ENCODE measurements at regions not wholly inside any gene's neighbourhood (a gene's known extent, or its start where the extent isn't known, plus 50 kb on each side); places are given as distances from the start of the nearest gene placed in this dataset.

GRCh38 chr14:65251213-65251612, 148.9 kb upstream of the MAX start:
- no peak overlapping the region for H3K27ac Mint-ChIP-seq

GRCh38 chr14:65252482-65253255, 150.4 kb upstream of the MAX start:
- Mint-ChIP-seq H3K36me3 (no peaks in the 10 kb centered on the region), H3K4me3 (no peak overlapping the region), H3K27ac (no peak overlapping the region), H3K4me1 (peaks cover 23% of the 10 kb centered on the region), H3K27me3 (no peaks in the 10 kb centered on the region), H3K9me3 (peaks cover 3% of the 10 kb centered on the region)
- POLR2A ChIA-PET: no interaction called here
- DNase-seq (no peak), ATAC-seq (ENCODE audit: low read depth) (no peak)

More at GRCh38 chr14:65251213-65251612, 148.9 kb upstream of the MAX start:
- ATAC-seq (ENCODE audit: low read depth) (no peak), DNase-seq (no peak)
- Mint-ChIP-seq H3K4me1 (peaks cover 22% of the 10 kb centered on the region), H3K4me3 (no peak overlapping the region), H3K36me3 (no peaks in the 10 kb centered on the region), H3K9me3 (peaks cover 3% of the 10 kb centered on the region), H3K27me3 (no peaks in the 10 kb centered on the region)
- POLR2A ChIA-PET: no interaction called here

GRCh38 chr14:65255029-65255545, 152.8 kb upstream of the MAX start:
- POLR2A ChIA-PET: no interaction called here
- DNase-seq (no peak), ATAC-seq (ENCODE audit: low read depth) (no peak)
- peaks cover 10% of the 10 kb centered on the region for H3K36me3 Mint-ChIP-seq
- peaks cover 3% of the 10 kb centered on the region for H3K27me3 Mint-ChIP-seq
- peaks cover 6% of the 10 kb centered on the region for H3K9me3 Mint-ChIP-seq
- peaks cover 23% of the 10 kb centered on the region for H3K4me1 Mint-ChIP-seq
- no peak overlapping the region for H3K27ac Mint-ChIP-seq
- no peak overlapping the region for H3K4me3 Mint-ChIP-seq

- H3K27ac Mint-ChIP-seq: no peak overlapping the region
- ATAC-seq (ENCODE audit: low read depth): peak; percentile 45
- H3K36me3 Mint-ChIP-seq: peaks cover 10% of the 10 kb centered on the region
- peaks cover 23% of the 10 kb centered on the region for H3K4me1 Mint-ChIP-seq
- DNase-seq: no peak
- POLR2A ChIA-PET: interaction anchor here (0.5 kb wide), 1 partner anchor 292 kb away, joined by 4 read pairs; no protein-coding TSS in a partner anchor
- H3K9me3 Mint-ChIP-seq: peaks cover 6% of the 10 kb centered on the region
- H3K4me3 Mint-ChIP-seq: no peak overlapping the region
- H3K27me3 Mint-ChIP-seq: peaks cover 3% of the 10 kb centered on the region
Measured at GRCh38 chr14:65255583-65256461, 153.5 kb upstream of the MAX start.

- Mint-ChIP-seq H3K27me3 (peaks cover 3% of the 10 kb centered on the region), H3K36me3 (peaks cover 12% of the 10 kb centered on the region)
- POLR2A ChIA-PET: interaction anchor here (1.6 kb wide), 1 partner anchor 13 kb away, joined by 4 read pairs; no protein-coding TSS in a partner anchor
Measured at GRCh38 chr14:65256714-65257113, 154.4 kb upstream of the MAX start.

GRCh38 chr14:65257425-65257824, 155.1 kb upstream of the FUT8 start:
- no peak for ATAC-seq (ENCODE audit: low read depth)
- Mint-ChIP-seq H3K9me3 (peaks cover 11% of the 10 kb centered on the region), H3K36me3 (peaks cover 12% of the 10 kb centered on the region), H3K27ac (no peak overlapping the region), H3K4me1 (peaks cover 20% of the 10 kb centered on the region), H3K4me3 (no peak overlapping the region), H3K27me3 (peaks cover 3% of the 10 kb centered on the region)
- no peak for DNase-seq
- POLR2A ChIA-PET: interaction anchor here (0.6 to 1.6 kb wide), 2 partner anchors 13 to 103 kb away, joined by 4 read pairs; no protein-coding TSS in a partner anchor

More at GRCh38 chr14:65256714-65257113, 154.4 kb upstream of the MAX start:
- peaks cover 10% of the 10 kb centered on the region for H3K9me3 Mint-ChIP-seq
- ATAC-seq (ENCODE audit: low read depth) (no peak), DNase-seq (no peak)
- peaks cover 20% of the 10 kb centered on the region for H3K4me1 Mint-ChIP-seq
- no peak overlapping the region for H3K27ac Mint-ChIP-seq
- no peak overlapping the region for H3K4me3 Mint-ChIP-seq

- H3K27me3 Mint-ChIP-seq: peaks cover 3% of the 10 kb centered on the region
- DNase-seq (no peak), ATAC-seq (ENCODE audit: low read depth) (no peak)
- POLR2A ChIA-PET: interaction anchor here (1.6 kb wide), 1 partner anchor 14 kb away, joined by 4 read pairs; no protein-coding TSS in a partner anchor
- H3K36me3 Mint-ChIP-seq: peaks cover 12% of the 10 kb centered on the region
- peaks cover 14% of the 10 kb centered on the region for H3K4me1 Mint-ChIP-seq
- H3K4me3 Mint-ChIP-seq: no peak overlapping the region
- H3K9me3 Mint-ChIP-seq: peaks cover 11% of the 10 kb centered on the region
- H3K27ac Mint-ChIP-seq: no peak overlapping the region
Measured at GRCh38 chr14:65258391-65258790, 154.1 kb upstream of the FUT8 start.

GRCh38 chr14:65259000-65259399, 153.5 kb upstream of the FUT8 start:
- POLR2A ChIA-PET: no interaction called here
- H3K4me3 Mint-ChIP-seq: no peak overlapping the region

GRCh38 chr14:65260786-65261185, 151.7 kb upstream of the FUT8 start:
- no peak for DNase-seq
- H3K36me3 Mint-ChIP-seq: peaks cover 12% of the 10 kb centered on the region
- peaks cover 3% of the 10 kb centered on the region for H3K27me3 Mint-ChIP-seq
- no peak for ATAC-seq (ENCODE audit: low read depth)
- peaks cover 11% of the 10 kb centered on the region for H3K9me3 Mint-ChIP-seq
- H3K27ac Mint-ChIP-seq: no peak overlapping the region
- no peak overlapping the region for H3K4me3 Mint-ChIP-seq
- POLR2A ChIA-PET: no interaction called here
- peaks cover 4% of the 10 kb centered on the region for H3K4me1 Mint-ChIP-seq

More at GRCh38 chr14:65259000-65259399, 153.5 kb upstream of the FUT8 start:
- no peak overlapping the region for H3K27ac Mint-ChIP-seq
- no peak for ATAC-seq (ENCODE audit: low read depth)
- H3K36me3 Mint-ChIP-seq: peaks cover 12% of the 10 kb centered on the region
- no peak for DNase-seq
- peaks cover 11% of the 10 kb centered on the region for H3K9me3 Mint-ChIP-seq
- H3K27me3 Mint-ChIP-seq: peaks cover 3% of the 10 kb centered on the region
- peaks cover 13% of the 10 kb centered on the region for H3K4me1 Mint-ChIP-seq

- Mint-ChIP-seq H3K9me3 (peaks cover 11% of the 10 kb centered on the region), H3K27me3 (peaks cover 3% of the 10 kb centered on the region), H3K4me3 (no peak overlapping the region), H3K27ac (no peak overlapping the region), H3K36me3 (peaks cover 12% of the 10 kb centered on the region), H3K4me1 (no peaks in the 10 kb centered on the region)
- POLR2A ChIA-PET: no interaction called here
- no peak for ATAC-seq (ENCODE audit: low read depth)
- DNase-seq: no peak
Measured at GRCh38 chr14:65261425-65261920, 151.1 kb upstream of the FUT8 start.

- peaks cover 3% of the 10 kb centered on the region for H3K27me3 Mint-ChIP-seq
- no peak overlapping the region for H3K4me3 Mint-ChIP-seq
- peaks cover 12% of the 10 kb centered on the region for H3K36me3 Mint-ChIP-seq
- ATAC-seq (ENCODE audit: low read depth) (no peak), DNase-seq (no peak)
- no peak overlapping the region for H3K27ac Mint-ChIP-seq
- POLR2A ChIA-PET: no interaction called here
- no peaks in the 10 kb centered on the region for H3K4me1 Mint-ChIP-seq
- H3K9me3 Mint-ChIP-seq: peaks cover 11% of the 10 kb centered on the region
Measured at GRCh38 chr14:65261946-65262345, 150.6 kb upstream of the FUT8 start.

- Mint-ChIP-seq H3K9me3 (peaks cover 11% of the 10 kb centered on the region), H3K27ac (no peak overlapping the region), H3K36me3 (peaks cover 12% of the 10 kb centered on the region), H3K27me3 (peaks cover 3% of the 10 kb centered on the region), H3K4me3 (no peak overlapping the region), H3K4me1 (peaks cover under 1% of the 10 kb centered on the region)
- POLR2A ChIA-PET: interaction anchor here (1.0 kb wide), 1 partner anchor 39 kb away, joined by 4 read pairs; no protein-coding TSS in a partner anchor
- no peak for ATAC-seq (ENCODE audit: low read depth)
- DNase-seq: no peak
Measured at GRCh38 chr14:65263177-65263788, 149.2 kb upstream of the FUT8 start.

GRCh38 chr14:65267856-65268255, 144.7 kb upstream of the FUT8 start:
- no peak overlapping the region for H3K4me3 Mint-ChIP-seq
- no peak for DNase-seq
- POLR2A ChIA-PET: no interaction called here
- H3K27ac Mint-ChIP-seq: no peak overlapping the region
- H3K27me3 Mint-ChIP-seq: no peaks in the 10 kb centered on the region
- H3K36me3 Mint-ChIP-seq: peaks cover 2% of the 10 kb centered on the region
- peaks cover 11% of the 10 kb centered on the region for H3K4me1 Mint-ChIP-seq
- H3K9me3 Mint-ChIP-seq: no peaks in the 10 kb centered on the region
- ATAC-seq (ENCODE audit: low read depth): no peak

All from activated naive CD8-positive, alpha-beta T cell treated with anti-CD3 and anti-CD28 coated beads, Interleukin-2, amount 10 ng/mL, durations not matched to agents 7 days and 5 days (primary cell).